Superior temporal gyrus (tissue), 1 donor: ENCODE measurements at regions not wholly inside any gene's neighbourhood (a gene's known extent, or its start where the extent isn't known, plus 50 kb on each side); places are given as distances from the start of the nearest gene placed in this dataset.

Experiments used
- DNase-seq: peaks from one replicate; pipeline ENCODE4 v3.0.0-alpha.2; 2016; ENCODE audit errors: extremely low spot score

DNA sequence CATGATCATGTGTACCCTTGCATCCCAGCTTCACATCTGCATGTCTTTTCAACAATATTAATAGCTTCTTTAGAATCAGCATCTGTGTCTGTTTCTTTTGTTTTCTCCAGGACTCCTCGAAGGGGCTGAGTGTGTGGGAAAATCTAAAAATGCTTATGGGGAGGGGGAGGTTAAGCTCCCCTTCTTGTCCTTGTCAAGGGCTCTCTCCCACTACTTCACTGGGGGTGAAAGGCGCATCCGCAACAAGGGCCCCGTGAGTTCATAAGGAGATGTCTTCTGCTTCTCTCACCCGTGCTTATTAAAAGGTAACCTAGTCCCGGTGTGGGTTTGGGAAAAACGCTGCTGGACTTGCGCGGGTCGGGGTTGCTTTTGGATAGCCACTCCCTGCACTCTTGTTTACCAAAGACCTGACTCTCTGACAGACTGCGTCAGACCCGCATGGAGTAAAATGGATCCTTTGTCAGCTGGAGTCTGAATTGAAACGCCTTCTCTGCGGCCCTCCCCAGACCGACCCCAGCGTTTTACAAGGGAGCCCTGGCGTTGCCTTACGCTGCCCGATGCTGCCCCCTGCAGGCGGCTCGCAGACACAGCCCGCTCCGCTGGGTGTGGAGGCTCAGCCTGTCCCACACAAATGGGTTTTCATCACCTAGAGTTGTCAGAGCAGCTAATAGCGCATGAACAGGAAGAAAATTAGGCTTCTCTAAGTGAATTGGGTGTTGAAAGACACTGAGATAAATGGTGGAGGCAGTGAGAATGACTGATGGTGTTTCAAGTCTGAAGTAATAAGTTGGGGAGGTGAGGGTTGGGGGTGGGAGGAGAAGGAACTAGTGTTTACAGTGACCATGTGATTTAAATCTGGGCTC lies 53.8 kb downstream of the IER5 start:
- peak; percentile 97 for DNase-seq

DNA sequence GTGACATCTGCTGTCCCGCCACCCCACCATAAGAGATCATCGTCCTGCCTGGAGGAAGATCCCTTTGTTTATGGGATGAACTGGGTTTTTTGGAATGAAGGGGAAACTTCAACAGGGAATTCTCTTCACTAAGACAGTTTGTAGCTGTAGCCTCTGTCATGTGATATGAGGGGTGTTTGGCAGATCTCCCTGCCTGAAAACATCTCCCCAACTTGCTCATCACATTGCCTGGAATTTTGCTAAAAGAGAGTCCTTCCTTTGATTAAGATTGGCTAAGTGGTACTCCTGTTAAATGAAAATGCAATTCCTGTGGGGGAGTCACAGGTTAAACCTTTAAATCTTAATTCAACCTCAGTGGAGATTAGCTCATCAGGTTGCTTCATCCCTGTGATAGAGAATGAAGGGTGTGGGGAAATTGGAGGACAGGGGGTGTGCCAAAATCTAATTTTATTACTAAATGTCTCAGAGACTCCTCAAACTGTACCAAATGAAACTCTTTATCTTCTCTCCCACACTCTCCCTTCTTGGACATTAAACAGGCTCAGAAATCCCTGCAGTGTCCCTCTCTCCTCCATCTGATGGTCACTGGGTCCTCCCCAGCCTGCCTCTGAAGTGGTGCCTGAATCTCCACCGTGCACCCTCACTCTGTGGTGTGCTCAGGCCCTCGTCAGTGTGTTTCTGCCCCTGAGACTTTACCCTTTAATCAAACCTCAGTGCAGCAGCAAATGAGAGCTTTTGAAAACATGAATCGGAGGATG lies 54.8 kb downstream of the IER5 start:
- no peak for DNase-seq

DNA sequence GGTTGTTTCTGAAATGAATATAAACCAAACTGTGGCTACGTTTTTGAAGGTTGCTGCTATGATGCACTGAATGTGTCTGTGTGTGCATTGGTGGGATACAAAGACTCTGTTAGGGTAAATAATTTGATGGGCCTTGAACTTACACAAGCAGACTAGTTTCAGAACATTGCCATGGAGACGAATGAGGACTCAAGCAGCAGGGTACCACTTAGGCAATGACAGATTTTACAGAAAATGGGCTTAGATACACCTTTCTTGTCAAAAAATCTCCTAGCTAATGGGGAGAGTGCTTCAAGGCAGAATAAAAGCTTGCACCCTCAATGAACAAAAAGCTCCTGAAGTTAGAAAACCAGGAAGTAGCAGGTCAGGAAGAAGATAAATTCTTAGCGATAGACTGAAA lies 55.7 kb downstream of the IER5 start:
- no peak for DNase-seq

DNA sequence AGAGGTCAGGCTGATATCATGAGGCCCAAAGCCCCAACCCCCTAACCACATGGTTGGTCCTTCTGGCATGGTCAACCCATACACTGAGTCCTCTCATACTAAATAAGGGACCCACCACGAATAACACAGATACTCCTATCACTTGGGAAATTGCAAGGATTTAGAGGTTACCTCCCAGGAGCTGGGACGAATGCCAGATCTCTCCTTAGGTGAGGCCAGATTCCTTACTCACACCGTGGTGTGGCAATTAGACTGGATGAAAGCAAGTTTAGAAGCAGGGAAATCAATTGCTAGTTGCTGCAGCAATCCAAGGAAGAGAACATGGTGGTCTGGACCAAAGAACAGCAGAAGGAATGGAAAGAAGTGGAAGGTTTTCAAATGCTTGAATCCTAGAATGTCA lies 60.1 kb downstream of the IER5 start:
- no peak for DNase-seq

DNA sequence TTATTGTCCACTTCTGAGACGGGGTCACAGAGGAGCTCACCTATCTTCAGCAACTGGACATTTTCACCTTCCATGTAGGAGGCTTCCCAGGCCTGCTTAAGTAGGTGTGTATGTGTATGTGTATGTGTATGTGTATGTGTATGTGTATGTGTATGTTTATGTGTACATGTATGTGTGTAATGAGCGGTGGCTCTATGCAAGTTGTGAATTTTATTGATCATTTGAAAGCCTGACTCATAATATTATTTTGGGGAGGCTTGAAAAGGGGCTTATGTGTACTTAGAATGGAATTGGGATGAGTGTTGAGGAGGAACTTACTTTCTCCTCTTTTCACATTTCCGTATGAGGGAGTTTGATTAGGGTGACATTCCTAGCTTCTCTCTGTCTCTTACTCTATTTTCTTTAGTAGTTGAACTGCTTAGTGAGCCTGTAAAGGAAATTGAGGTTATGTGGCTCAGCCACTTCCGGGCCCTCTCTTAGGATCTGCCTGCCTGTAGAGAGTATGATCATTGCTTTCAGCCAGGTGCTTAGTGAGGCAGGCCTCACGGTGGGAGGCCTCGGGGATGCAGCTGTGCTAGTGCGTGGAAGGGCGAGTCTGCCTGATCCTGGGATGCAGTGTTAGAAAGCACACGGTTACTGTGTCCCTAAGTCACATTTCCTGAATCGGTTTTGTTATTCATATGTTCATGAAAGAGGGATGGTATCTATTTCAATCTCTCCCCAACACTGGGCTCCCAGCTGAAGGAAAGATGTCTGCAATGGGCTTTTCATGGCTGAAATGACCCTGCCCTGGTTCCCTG lies 61.0 kb downstream of the IER5 start:
- no peak for DNase-seq

DNA sequence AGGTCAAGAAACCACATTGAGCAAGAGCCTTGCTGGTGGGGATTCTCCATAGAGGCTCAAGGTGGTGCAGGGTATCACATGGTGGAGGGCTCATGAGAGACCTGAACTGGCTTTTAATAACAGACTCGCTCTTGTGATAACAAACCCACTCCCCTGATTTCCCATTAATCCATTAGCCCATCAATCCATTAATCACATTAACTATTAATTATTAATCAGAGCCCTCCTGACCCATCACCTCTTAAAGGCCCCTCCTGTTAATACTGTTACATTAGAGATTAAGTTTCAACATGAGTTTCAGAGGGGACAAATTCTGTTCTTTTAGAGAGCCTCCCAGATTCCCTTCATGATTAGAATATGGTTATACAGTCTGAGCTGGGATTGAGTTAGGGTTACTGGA lies 61.8 kb downstream of the IER5 start:
- DNase-seq, result no peak

DNA sequence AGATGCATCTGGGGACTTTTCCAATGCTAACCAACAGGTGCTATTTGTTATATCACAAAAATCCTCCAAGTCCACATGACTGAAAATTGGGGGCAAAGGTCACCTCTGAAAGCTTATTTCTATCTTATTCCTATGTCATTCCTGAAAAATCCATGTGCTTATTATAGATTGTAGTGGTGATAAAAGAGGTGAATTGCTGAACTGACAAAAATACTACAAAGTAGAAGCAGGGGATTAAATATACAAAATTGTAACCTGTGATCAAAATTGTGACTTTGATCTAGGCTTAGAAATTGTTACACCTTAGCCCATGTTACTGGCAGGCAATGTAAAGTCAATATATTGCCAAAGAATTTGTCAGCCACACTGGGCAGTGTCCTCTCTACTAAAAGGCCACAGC lies 62.3 kb downstream of the IER5 start:
- no peak for DNase-seq

DNA sequence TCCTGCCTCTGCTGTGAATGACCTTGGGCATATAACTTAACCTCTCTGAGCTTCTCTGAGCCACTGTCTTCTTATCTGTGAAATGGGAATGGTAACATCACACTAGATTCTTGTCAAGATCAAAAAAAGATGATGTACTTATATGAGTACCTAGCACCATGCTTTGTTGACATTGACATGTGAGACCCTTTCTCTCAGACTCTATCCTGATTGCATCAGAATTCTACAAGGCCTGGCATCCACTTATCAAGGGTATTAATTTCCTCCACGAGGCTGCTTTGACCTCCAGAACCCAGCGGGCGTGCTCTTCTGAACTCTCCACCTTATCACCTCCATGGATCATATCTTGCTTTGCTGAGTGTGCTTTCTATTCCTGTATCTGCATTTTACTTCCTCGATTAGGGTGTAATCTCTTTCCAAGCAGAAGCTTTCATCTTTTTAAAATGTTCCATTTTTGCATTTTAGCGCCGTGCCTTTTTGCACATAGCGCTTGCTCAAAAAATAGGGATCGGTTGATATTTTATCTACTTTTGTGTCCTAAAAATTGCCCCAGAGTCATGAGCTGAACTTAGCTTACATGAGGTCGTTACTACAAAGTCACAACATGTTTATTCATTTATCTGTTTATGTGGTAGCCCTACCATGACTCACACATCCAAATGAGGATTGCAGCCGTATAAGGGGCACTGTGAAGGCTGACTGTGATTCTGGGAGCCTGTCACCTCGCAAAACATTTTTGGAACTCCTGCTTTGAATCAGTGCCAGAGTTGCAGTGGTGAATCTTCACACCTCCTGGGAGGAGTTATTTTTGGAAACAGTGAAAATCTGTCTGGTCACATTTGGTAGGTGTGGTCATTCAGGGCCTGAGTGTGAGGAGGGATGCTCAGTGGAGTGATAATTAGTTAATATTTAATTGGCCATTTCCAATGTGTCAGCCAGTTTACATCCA lies 63.2 kb downstream of the IER5 start:
- no peak for DNase-seq

DNA sequence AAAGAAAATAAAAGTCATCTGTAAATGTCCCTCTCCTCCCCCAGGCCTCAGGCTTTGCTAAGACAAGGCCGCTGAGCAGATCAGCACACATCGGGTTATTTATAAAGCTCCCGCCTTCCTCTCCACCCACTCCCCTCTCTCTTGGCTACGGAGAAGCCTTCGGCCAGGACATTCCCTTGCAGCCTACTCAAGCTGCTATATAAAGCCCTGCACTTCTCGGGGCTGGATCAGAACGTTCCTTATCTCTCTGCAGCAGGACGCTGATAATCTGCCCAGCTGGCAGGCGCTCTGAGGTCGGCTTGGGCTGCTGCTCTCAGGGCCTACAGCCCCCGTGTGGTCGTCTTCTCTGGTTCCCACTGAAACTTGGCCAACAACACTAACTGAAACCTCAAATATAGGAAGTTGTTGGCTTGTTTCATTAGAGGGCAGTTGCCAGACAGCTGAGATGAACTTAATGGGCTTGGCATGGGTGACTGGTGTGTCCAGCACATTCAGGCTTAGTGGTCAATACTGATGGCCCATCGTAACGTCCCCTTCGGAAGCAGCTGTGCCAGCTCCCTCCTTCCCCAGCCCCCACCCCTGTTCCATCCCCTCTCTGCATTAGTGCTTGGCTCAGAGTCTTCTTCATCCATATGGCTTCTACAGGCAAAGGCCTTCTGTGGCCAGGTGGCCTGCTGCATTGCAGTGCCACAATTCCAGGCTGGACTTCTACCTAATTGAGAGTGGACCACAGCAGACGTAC lies 64.6 kb downstream of the IER5 start:
- DNase-seq, result peak; percentile 73

DNA sequence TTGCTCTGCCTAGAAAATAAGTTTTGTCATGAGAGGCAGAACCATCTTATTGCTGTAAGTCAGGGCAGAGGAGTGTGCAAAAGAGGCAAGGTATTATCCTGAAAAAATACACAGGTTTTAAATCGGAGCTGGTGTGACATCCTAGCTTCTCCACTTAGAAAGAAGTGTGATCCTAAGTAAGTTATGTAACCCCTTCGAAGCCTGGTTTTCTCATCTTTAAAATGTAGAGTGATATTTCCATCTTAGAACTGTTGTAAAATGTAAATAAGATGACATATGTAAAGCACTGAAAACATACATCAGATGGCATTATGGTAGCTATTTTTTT lies 65.1 kb downstream of the IER5 start:
- DNase-seq, result peak; percentile 65

DNA sequence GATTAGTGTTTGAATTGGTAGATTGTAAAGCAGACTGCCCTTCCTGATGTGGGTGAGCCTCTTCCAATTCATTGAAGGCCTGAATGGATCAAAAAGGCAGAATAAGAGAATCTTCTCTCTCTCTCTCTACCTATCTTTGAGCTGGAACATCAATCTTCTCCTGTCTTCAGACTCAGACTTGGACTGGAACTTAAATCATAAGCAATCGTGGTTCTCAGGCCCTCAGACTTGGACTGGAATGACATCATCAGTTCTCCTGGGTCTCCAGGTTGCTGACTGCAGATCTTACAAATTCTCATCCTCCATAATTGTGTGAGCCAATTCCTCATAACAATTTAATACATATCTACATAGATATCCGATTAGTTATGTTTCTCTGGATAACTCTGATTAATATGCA lies 66.8 kb downstream of the IER5 start:
- DNase-seq, result no peak

DNA sequence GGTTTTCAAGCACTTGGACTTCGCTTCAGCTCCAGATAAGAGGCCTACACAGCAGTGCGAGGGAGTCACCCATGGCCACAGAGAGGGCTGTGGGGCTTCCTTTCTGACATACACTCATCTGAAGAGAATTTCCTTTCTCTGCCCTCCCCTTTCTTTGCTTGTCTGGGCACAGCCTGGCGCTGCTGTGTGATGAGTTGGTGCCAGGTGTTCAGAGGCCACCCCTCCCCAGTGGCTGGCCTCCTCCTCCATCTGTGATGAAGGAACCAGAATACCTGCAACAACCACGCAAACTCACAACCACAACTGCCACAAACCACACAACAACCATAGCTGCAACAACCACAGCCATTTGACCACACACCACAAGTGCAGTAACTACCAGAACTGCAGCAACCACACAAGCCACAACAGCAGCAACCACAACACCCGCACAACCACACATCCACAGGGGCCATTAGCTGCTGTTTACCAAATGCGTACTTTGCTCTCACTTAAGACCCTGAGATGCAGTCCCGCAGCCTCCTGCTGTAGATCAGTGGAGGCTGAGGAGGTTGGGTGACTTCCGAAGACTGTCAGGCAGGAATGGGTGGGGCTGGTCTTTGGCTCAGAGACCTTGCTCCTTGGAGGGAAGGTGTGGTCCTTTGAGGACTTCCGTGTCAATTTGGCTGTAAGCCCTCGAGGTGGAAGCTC lies 71.1 kb downstream of the IER5 start:
- no peak for DNase-seq

DNA sequence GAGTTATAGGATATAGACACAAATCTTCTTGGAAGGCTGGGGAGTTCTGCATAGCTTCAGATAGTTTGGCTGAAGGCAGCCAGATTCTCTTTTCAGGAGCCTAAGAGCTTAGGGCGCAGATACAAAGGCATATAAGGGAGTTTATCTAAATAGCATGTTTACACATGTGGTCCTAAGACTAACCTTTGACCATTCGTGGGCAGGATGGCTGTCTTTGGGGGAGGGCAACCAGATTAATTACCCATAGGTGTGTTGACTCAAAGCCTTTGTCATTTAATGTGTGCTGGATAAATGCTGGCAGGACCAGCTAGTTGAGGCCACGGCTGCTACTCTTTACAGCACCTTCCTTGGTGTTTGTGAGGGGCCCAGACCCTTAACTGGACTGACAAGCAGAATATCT lies 71.8 kb downstream of the IER5 start:
- no peak for DNase-seq

DNA sequence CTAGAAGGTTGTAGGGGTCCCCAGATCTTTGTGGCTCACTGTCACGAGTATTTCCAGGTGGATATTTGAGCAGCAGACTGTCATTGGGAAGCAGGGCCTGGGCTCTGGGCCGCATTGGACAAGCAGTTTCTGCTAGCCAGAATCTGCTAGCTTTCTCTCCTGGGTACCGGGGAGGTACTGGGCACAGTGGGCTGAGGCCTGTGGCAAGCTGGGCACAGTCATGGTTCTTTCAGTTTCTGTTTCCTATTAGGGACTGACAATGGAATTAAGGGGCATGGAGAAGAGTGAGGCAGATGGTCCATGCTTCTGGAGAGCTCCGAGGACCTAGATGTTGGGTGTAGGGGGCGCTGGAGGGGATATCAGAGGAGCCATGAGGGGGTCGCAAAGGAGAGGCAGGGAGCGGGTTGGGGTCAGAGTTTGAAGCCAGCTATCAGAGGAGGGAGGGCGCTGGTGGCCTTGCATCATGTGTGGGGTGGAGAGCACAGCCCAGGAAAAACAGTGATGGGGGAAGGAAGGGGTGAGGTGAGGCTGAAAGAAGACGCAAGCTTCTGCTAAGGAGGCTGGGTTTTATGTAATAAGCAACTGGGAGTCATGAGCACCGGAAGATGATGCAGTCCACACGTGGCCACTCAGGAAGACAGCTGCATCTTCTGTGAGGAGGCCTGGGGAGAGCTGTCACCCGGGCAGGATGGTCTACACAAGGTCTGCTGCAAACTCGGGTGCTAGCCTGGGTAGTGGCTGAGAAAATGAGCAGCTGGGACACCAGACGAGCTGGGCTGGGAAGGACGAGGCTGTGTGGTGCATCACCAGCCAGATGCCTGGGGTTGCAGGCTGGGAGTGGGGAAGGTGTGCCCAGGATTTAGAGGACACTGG lies 72.7 kb downstream of the IER5 start:
- DNase-seq, result peak; percentile 15

DNA sequence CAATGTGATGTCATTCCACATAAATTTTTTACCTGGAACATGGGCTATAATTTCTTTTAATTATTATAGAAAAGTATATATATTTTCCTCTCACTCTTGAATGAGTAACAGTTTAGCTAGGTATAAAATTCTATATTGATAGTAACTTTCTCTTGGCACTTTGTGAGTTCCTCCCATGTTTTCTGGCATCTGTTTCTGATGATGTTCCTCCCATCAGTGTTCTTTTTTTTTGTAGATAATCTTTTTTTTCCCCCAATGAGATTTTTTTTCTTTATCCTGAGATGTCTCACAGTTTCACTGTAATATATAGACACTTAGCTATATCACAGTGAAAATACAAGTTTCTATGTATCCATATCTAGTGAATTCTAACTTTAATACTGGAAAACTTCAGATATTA lies 75.2 kb downstream of the IER5 start:
- no peak for DNase-seq

DNA sequence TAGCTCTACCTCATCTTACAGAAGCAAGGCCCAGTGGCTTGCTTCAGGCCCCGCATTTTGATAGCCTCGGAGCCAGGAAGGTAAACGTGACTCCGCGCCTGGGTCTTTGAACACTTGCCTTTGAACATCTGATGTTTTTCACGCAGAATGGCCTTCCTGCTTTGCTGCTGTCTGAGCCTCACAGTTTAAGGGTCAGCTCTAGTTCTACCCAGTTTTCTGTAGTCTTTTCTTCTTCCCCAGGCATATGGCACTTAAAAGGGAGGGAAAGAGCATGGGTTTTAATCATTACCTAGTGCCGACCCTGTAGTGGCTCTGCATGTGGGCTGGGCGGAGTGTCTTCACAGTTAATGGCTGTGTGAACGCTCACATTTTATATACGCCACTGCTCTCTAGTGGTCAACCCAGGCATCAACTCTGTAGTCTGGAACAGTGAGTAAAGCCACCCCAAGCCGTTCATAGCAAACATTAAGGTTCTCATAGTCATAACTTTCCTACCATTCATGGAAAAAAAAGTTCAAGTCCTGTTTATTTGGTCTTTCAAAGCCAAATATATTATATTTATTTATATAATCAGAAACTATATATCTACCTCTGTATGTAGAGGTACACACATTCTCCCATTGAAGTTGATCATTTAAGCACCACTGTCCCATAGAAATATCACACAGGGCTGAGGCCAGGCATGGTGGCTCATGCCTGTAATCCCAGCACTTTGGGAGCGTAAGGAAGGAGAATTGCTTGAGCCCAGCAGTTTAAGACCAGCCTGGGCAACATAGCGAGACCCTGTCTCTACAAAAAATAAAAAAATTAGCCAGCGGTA lies 78.1 kb downstream of the IER5 start:
- peak; percentile 91 for DNase-seq

DNA sequence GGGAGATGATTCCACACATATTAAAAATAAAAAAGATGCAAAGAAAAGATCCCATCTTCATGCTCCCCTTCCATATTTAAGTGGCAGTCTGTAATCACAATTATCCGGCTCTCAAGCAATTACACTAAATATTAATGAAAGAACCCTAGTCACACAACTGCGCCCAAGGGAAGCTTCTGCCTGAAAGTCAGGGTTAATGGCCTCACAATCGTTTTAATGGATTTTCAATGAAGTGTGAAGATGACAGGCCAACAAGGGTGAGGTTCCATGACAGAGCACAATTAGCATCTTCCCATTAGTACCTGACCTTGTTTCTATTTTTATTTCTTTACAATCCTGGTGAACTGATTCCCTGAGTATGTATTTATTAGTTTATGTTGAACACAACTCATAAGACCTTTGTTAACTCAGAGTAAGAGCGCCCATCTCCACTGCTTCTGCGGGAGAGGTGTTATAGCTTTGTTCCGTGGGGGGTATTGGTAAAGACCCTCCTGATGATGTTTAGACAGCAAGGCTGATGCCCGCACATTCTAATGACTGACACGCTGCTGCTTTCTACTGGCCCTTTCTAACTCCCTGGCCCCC lies 80.9 kb downstream of the IER5 start:
- no peak for DNase-seq

DNA sequence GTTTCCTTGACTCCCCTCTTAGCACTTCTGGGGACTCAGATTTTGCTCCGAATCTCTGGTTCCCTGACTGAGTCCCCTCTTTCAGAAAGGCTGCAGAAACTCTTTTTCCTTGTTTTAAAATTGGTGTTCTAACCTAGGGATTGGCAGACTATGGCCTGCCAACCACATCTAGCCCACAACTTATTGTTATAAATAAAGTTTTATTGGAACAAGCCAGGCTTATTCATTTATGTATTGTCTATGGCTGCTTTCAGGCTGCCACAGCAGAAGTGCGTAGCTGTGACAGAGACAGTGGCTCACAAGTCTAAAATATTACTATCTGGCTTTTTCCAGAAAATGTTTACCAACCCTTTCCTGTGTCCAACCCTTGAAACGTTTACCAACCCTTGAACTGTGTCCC lies 81.7 kb downstream of the IER5 start:
- DNase-seq, result no peak
